GM13976 (cell line): ENCODE measurements at regions not wholly inside any gene's neighbourhood (a gene's known extent, or its start where the extent isn't known, plus 50 kb on each side); places are given as distances from the start of the nearest gene placed in this dataset.

ENCODE experiments used
- DNase-seq: peaks from one replicate; pipeline ENCODE4 v3.0.0; 2012; ENCODE audit warnings: low spot score
- in situ Hi-C: fragments of 300-500 bp; cut with MboI; formaldehyde crosslinking; loops from one replicate; pipeline ENCODE4 v1.12.0; 2022; ENCODE audit warnings: low sequenced_read_pairs, mixed read lengths, inconsistent platforms; ENCODE audit not compliant: unreplicated experiment
- TF ChIP-seq, protein P1 (sequence below): IDR thresholded peaks from 2 replicates; pipeline ENCODE4 v1.5.1; 2012; ENCODE audit warnings: borderline replicate concordance, mild to moderate bottlenecking; ENCODE audit not compliant: insufficient read depth; ENCODE audit errors: extremely low read depth, missing control alignments, control extremely low read depth

DNA sequence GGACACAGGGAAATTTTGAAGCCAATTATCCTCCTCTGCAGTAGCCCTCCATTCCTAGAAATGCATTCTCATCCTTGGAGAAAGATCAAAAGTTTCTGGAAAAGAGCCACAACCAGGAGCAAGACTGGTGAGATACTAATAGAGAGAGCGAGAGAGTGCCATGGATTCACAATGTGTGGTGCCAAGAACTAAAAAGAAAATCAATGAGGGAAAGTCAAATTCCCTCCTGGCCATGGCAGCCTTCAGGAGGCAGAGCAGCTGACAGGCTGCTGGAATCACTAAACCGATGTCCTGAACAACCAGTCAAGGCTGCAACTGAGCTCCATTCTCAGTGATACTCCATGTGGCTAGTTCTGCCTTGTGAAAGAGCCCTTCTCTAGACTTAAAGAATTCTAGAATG lies 561.0 kb downstream of the SOX6 start:
- TF ChIP-seq, protein P1, sequence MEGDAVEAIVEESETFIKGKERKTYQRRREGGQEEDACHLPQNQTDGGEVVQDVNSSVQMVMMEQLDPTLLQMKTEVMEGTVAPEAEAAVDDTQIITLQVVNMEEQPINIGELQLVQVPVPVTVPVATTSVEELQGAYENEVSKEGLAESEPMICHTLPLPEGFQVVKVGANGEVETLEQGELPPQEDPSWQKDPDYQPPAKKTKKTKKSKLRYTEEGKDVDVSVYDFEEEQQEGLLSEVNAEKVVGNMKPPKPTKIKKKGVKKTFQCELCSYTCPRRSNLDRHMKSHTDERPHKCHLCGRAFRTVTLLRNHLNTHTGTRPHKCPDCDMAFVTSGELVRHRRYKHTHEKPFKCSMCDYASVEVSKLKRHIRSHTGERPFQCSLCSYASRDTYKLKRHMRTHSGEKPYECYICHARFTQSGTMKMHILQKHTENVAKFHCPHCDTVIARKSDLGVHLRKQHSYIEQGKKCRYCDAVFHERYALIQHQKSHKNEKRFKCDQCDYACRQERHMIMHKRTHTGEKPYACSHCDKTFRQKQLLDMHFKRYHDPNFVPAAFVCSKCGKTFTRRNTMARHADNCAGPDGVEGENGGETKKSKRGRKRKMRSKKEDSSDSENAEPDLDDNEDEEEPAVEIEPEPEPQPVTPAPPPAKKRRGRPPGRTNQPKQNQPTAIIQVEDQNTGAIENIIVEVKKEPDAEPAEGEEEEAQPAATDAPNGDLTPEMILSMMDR, result no peak
- in situ Hi-C loops, result no loop called here
- DNase-seq, result no peak

DNA sequence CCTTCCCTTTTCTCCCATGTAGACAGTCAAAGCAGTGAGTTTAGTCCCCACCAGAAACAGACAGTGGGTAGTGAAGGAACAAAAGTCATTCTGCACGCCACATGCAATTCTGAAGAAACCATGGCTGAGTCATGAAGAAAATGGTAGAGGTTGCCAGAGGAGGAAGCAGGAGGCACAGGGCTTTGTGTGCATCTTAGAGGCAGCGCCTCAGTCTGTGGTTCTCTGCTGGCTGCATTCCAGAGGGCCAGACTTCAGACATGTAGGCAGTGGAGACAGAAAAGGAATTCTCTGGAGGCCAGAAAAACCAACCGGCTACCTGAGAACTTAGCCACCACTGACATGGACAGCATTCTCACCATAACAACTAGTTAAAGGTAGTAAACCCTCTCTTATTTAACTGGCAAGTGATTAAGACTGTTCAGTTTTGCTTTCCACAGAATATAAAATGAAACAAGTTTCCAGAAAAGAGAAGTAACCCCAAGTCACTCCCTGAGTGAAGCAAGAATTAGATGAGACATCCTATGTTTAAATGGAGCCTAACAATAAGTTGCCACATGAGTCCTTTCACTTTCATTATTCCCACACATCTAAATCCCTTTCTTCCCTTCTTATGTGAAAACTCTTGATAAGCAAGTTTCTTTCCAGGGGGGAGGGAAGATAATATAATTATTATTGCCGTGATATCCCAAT lies 556.1 kb downstream of the SOX6 start:
- TF ChIP-seq, protein P1, result no peak
- in situ Hi-C loops, result no loop called here
- no peak for DNase-seq

DNA sequence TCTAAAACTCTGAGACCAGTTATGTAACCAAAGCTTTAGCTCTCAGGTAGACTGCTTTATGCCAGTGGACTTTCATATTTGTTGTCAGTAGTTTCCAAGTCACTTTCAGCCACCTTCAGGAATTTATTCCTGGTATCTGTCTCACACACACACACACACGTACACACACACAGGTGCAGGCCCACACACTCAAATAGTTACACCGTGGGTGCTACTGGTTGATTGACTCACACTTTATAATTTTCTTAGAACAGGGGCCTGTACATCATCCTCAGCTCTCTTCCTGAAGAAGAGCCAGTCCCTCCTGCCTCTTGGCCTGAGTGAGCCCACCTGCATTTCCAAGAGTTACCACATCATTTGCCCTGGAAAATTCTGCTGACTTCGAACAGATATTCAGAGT lies 555.2 kb downstream of the SOX6 start:
- in situ Hi-C loops, result no loop called here
- no peak for DNase-seq

GRCh38 chr11:15801616-15802015 lies 554.7 kb downstream of the SOX6 start:
- DNase-seq, result no peak
- TF ChIP-seq, protein P1, result no peak
- in situ Hi-C loops, result no loop called here

More for the DNA sequence above, 555.2 kb downstream of the SOX6 start:
- TF ChIP-seq, protein P1, result no peak

DNA sequence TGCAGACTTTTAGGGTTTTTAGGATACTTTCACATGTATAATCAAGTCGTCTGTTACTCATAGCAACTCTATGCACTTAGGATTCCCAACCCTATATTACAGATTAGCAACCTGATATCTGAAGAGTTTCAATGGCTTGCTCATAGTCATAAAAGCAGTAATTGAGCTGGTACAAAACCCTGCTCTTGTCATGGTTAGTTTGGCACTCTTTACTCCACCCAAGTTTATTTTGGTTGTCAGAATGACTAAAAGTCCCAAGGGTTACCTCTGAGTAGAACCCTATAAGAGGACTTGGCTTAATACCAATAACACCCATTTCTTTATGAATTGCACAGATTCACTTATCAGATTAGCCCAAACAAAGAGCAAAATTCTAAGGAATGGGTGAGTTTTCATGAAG lies 550.6 kb downstream of the SOX6 start:
- TF ChIP-seq, protein P1, result no peak
- in situ Hi-C loops, result no loop called here
- DNase-seq, result no peak

- DNase-seq, result no peak
- TF ChIP-seq, protein P1, result no peak
- in situ Hi-C loops, result no loop called here
Measured at GRCh38 chr11:15806217-15806616, 550.1 kb downstream of the SOX6 start.

- in situ Hi-C loops, result no loop called here
- TF ChIP-seq, protein P1, result no peak
- no peak for DNase-seq
Measured at GRCh38 chr11:15807827-15808226, 548.5 kb downstream of the SOX6 start.
